ENCODE measurements at regions not wholly inside any gene's neighbourhood (a gene's known extent, or its start where the extent isn't known, plus 50 kb on each side); places are given as distances from the start of the nearest gene placed in this dataset.

GRCh38 chr1:221175249-221175648 lies 296.0 kb downstream of the HLX start:
- POLR2A ChIA-PET = no interaction called here
- TF ChIP-seq HDGF (IDR thresholded peaks at IDR 0.05; ENCODE audit: borderline replicate concordance) (no peak), NFRKB (IDR thresholded peaks at IDR 0.05) (no peak), CTBP1 (IDR thresholded peaks at IDR 0.05; ENCODE audit: borderline replicate concordance) (no peak)
- CTCF ChIA-PET = interaction anchor here (1.5 kb wide), 1 partner anchor 28 kb away, joined by 5 read pairs; no protein-coding TSS in a partner anchor
- no peak for DNase-seq (ENCODE audit: extremely low spot score)

- TF ChIP-seq SUZ12 (IDR thresholded peaks at IDR 0.05) (no peak), CTBP1 (IDR thresholded peaks at IDR 0.05; ENCODE audit: borderline replicate concordance) (no peak), HDGF (IDR thresholded peaks at IDR 0.05; ENCODE audit: borderline replicate concordance) (no peak), L3MBTL2 (conservative IDR thresholded peaks at IDR 0.05) (no peak), FOXM1 (IDR thresholded peaks at IDR 0.05; ENCODE audit: borderline replicate concordance) (no peak), ARNT (IDR thresholded peaks at IDR 0.05) (no peak), FOXK2 (IDR thresholded peaks at IDR 0.05) (no peak), BHLHE40 (IDR thresholded peaks at IDR 0.05; ENCODE audit: borderline replicate concordance) (no peak), PKNOX1 (IDR thresholded peaks at IDR 0.05) (no peak), ELF4 (IDR thresholded peaks at IDR 0.05) (no peak), LEF1 (IDR thresholded peaks at IDR 0.05; ENCODE audit: borderline replicate concordance) (no peak), TARDBP (IDR thresholded peaks at IDR 0.05) (no peak), SP1 (IDR thresholded peaks at IDR 0.05) (no peak), FOXA1 (IDR thresholded peaks at IDR 0.05) (no peak)
- no peak for DNase-seq (ENCODE audit: extremely low spot score)
- CTCF ChIA-PET = no interaction called here
- POLR2A ChIA-PET = no interaction called here
Measured at GRCh38 chr1:221180704-221181368, 301.6 kb downstream of the HLX start.

- ChIA-PET CTCF (no interaction called here), POLR2A (no interaction called here)
- TF ChIP-seq ZNF384 (IDR thresholded peaks at IDR 0.05) (no peak), BHLHE40 (IDR thresholded peaks at IDR 0.05; ENCODE audit: borderline replicate concordance) (no peak), HDGF (IDR thresholded peaks at IDR 0.05; ENCODE audit: borderline replicate concordance) (no peak), SP1 (IDR thresholded peaks at IDR 0.05) (no peak), NFRKB (IDR thresholded peaks at IDR 0.05) (no peak)
- no peak for DNase-seq (ENCODE audit: extremely low spot score)
Measured at GRCh38 chr1:221182791-221183533, 303.7 kb downstream of the HLX start.

- ChIA-PET CTCF (no interaction called here), POLR2A (no interaction called here)
- TF ChIP-seq FOXK2 (IDR thresholded peaks at IDR 0.05) (no peak), SUZ12 (IDR thresholded peaks at IDR 0.05) (no peak), LEF1 (IDR thresholded peaks at IDR 0.05; ENCODE audit: borderline replicate concordance) (no peak), BHLHE40 (IDR thresholded peaks at IDR 0.05; ENCODE audit: borderline replicate concordance) (no peak), TARDBP (IDR thresholded peaks at IDR 0.05) (no peak), CTBP1 (IDR thresholded peaks at IDR 0.05; ENCODE audit: borderline replicate concordance) (no peak), HDGF (IDR thresholded peaks at IDR 0.05; ENCODE audit: borderline replicate concordance) (no peak), ARNT (IDR thresholded peaks at IDR 0.05) (no peak), FOXA1 (IDR thresholded peaks at IDR 0.05) (no peak)
- no peak for DNase-seq (ENCODE audit: extremely low spot score)
Measured at GRCh38 chr1:221184131-221184794, 305.0 kb downstream of the HLX start.

- ChIA-PET CTCF (no interaction called here), POLR2A (no interaction called here)
- DNase-seq (ENCODE audit: extremely low spot score) = no peak
- TF ChIP-seq NFRKB (IDR thresholded peaks at IDR 0.05) (no peak), ZNF384 (IDR thresholded peaks at IDR 0.05) (no peak), BHLHE40 (IDR thresholded peaks at IDR 0.05; ENCODE audit: borderline replicate concordance) (no peak)
Measured at GRCh38 chr1:221187174-221187573, 307.9 kb downstream of the HLX start.

- POLR2A ChIA-PET = no interaction called here
- CTCF ChIA-PET = interaction anchor here (0.6 kb wide), 1 partner anchor 239 kb away, joined by 3 read pairs; no protein-coding TSS in a partner anchor
- TF ChIP-seq SP1 (IDR thresholded peaks at IDR 0.05) = no peak
- no peak for TF ChIP-seq ARNT (IDR thresholded peaks at IDR 0.05)
- no peak for TF ChIP-seq FOXK2 (IDR thresholded peaks at IDR 0.05)
- TF ChIP-seq PKNOX1 (IDR thresholded peaks at IDR 0.05) = no peak
- TF ChIP-seq L3MBTL2 (conservative IDR thresholded peaks at IDR 0.05) = no peak
- no peak for TF ChIP-seq FOXM1 (IDR thresholded peaks at IDR 0.05; ENCODE audit: borderline replicate concordance)
- no peak for TF ChIP-seq HDGF (IDR thresholded peaks at IDR 0.05; ENCODE audit: borderline replicate concordance)
- TF ChIP-seq BHLHE40 (IDR thresholded peaks at IDR 0.05; ENCODE audit: borderline replicate concordance) = no peak
- no peak for TF ChIP-seq LEF1 (IDR thresholded peaks at IDR 0.05; ENCODE audit: borderline replicate concordance)
- TF ChIP-seq FOXA1 (IDR thresholded peaks at IDR 0.05) = no peak
- no peak for TF ChIP-seq ELF4 (IDR thresholded peaks at IDR 0.05)
- no peak for TF ChIP-seq SUZ12 (IDR thresholded peaks at IDR 0.05)
- TF ChIP-seq NFRKB (IDR thresholded peaks at IDR 0.05) = no peak
- no peak for TF ChIP-seq TARDBP (IDR thresholded peaks at IDR 0.05)
- no peak for TF ChIP-seq ZNF384 (IDR thresholded peaks at IDR 0.05)
- no peak for TF ChIP-seq CTBP1 (IDR thresholded peaks at IDR 0.05; ENCODE audit: borderline replicate concordance)
- no peak for DNase-seq (ENCODE audit: extremely low spot score)
Measured at GRCh38 chr1:221188458-221188857, 309.2 kb downstream of the HLX start.

All from HEK293T (cell line).